Omental fat pad (tissue), 3 donors: ENCODE measurements at regions not wholly inside any gene's neighbourhood (a gene's known extent, or its start where the extent isn't known, plus 50 kb on each side); places are given as distances from the start of the nearest gene placed in this dataset.
"Not testable (repeated sequence)": the region's sequence is repeated elsewhere in the genome, so short reads cannot be mapped to it uniquely, and the experiment has no call there.

Source experiments
- ATAC-seq: fragments of 150-250 bp; one replicate; pipeline ENCODE4 v1.9.1; 2016; ENCODE audit warnings: mild to moderate bottlenecking, moderate library complexity; ENCODE audit not compliant: low FRiP score
- DNase-seq: peaks from one replicate; pipeline ENCODE4 v3.0.0-alpha.2; 2019; ENCODE audit warnings: low spot score
- TF ChIP-seq, protein P1 (sequence below), 3 donors: fragments of 450-650 bp; IDR thresholded peaks; one replicate each; pipeline ENCODE4 v1.5.1; 2016 to 2017; ENCODE audit warnings: antibody characterized with exemption in 3 of 3, mild to moderate bottlenecking in 3 of 3, moderate library complexity in 2 of 3

GRCh38 chr11:39542460-39542859 lies 1917.0 kb downstream of the LRRC4C start:
- no peak for ATAC-seq
- TF ChIP-seq, protein P1, sequence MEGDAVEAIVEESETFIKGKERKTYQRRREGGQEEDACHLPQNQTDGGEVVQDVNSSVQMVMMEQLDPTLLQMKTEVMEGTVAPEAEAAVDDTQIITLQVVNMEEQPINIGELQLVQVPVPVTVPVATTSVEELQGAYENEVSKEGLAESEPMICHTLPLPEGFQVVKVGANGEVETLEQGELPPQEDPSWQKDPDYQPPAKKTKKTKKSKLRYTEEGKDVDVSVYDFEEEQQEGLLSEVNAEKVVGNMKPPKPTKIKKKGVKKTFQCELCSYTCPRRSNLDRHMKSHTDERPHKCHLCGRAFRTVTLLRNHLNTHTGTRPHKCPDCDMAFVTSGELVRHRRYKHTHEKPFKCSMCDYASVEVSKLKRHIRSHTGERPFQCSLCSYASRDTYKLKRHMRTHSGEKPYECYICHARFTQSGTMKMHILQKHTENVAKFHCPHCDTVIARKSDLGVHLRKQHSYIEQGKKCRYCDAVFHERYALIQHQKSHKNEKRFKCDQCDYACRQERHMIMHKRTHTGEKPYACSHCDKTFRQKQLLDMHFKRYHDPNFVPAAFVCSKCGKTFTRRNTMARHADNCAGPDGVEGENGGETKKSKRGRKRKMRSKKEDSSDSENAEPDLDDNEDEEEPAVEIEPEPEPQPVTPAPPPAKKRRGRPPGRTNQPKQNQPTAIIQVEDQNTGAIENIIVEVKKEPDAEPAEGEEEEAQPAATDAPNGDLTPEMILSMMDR (IDR thresholded peaks at IDR 0.05) = no peak
- no peak for DNase-seq

DNA sequence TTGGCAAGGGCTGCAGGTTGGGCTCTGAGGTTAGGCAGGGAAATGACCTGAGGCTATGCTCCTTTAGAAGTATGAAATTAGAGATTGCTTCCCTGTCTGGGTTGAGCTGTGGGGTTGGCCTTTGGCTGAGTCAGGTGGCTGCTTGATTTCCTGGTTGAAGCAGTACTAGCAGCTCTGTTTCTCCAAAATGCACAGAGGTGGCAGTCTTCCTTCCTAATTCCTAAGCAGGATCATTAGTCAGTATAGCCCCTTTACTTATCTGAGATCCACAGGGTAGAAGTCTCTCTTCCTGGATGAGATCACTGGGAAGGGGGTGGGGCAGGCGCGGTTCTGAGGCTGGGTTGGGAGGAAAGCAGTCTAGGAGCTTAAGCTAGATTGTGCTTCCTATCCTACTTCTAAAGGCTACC lies 1917.5 kb downstream of the LRRC4C start:
- TF ChIP-seq, protein P1 (IDR thresholded peaks at IDR 0.05) = no peak
- DNase-seq = no peak
- no peak for ATAC-seq

- ATAC-seq, DNase-seq: not testable (repeated sequence)
Measured at GRCh38 chr11:39536323-39536722, 1923.1 kb downstream of the LRRC4C start.
